ENCODE measurements at regions not wholly inside any gene's neighbourhood (a gene's known extent, or its start where the extent isn't known, plus 50 kb on each side); places are given as distances from the start of the nearest gene placed in this dataset.

GRCh38 chr4:129978315-129978714 lies 882.4 kb downstream of the C4orf33 start:
- TF ChIP-seq, protein P1, sequence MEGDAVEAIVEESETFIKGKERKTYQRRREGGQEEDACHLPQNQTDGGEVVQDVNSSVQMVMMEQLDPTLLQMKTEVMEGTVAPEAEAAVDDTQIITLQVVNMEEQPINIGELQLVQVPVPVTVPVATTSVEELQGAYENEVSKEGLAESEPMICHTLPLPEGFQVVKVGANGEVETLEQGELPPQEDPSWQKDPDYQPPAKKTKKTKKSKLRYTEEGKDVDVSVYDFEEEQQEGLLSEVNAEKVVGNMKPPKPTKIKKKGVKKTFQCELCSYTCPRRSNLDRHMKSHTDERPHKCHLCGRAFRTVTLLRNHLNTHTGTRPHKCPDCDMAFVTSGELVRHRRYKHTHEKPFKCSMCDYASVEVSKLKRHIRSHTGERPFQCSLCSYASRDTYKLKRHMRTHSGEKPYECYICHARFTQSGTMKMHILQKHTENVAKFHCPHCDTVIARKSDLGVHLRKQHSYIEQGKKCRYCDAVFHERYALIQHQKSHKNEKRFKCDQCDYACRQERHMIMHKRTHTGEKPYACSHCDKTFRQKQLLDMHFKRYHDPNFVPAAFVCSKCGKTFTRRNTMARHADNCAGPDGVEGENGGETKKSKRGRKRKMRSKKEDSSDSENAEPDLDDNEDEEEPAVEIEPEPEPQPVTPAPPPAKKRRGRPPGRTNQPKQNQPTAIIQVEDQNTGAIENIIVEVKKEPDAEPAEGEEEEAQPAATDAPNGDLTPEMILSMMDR (IDR thresholded peaks at IDR 0.05): no peak
- TF ChIP-seq POLR2A (IDR thresholded peaks at IDR 0.05): no peak

Measured in testis (tissue), 2 donors.